ENCODE measurements at regions not wholly inside any gene's neighbourhood (a gene's known extent, or its start where the extent isn't known, plus 50 kb on each side); places are given as distances from the start of the nearest gene placed in this dataset.

GRCh38 chr1:114316204-114316603, 162.5 kb upstream of the SYT6 start:
- no peaks in the 10 kb centered on the region for H3K36me3 ChIP-seq (ENCODE audit: insufficient read depth, low read length, poor library complexity, severe bottlenecking)
- TF ChIP-seq CTCF (conservative IDR thresholded peaks at IDR 0.05; ENCODE audit: low read depth, low read length): no peak
- TF ChIP-seq EZH2 (IDR thresholded peaks at IDR 0.05; ENCODE audit: borderline replicate concordance, low read depth, low read length, poor library complexity, severe bottlenecking): no peak
- no peak overlapping the region for H3K4me3 ChIP-seq (ENCODE audit: low read depth, low read length, poor library complexity, severe bottlenecking)
- ChIA-PET POLR2A (ENCODE audit: low non-redundant PET) (no interaction called here), CTCF (no interaction called here)
- no peak overlapping the region for H3K27ac ChIP-seq (ENCODE audit: low read depth, low read length, poor library complexity, severe bottlenecking)
- BruUV-seq (replicated peaks): no TSS peak
- H3K9me3 ChIP-seq (ENCODE audit: low read depth, low read length, poor library complexity, severe bottlenecking): no peaks in the 10 kb centered on the region
- H3K4me1 ChIP-seq (ENCODE audit: insufficient read depth, low read length, poor library complexity, severe bottlenecking): no peaks in the 10 kb centered on the region
- H3K27me3 ChIP-seq (replicated peaks; ENCODE audit: insufficient read depth, low read depth, low read length, poor library complexity): no peaks in the 10 kb centered on the region
- no peak for DNase-seq (ENCODE audit: low spot score)
- intact Hi-C loops (cut with micrococcal nuclease; ENCODE audit: unreplicated experiment): no loop called here

GRCh38 chr1:114315631-114316030, 162.0 kb upstream of the SYT6 start:
- H3K9me3 ChIP-seq (ENCODE audit: low read depth, low read length, poor library complexity, severe bottlenecking): no peaks in the 10 kb centered on the region
- H3K4me1 ChIP-seq (ENCODE audit: insufficient read depth, low read length, poor library complexity, severe bottlenecking): no peaks in the 10 kb centered on the region
- TF ChIP-seq CTCF (conservative IDR thresholded peaks at IDR 0.05; ENCODE audit: low read depth, low read length): no peak
- no peak for TF ChIP-seq EZH2 (IDR thresholded peaks at IDR 0.05; ENCODE audit: borderline replicate concordance, low read depth, low read length, poor library complexity, severe bottlenecking)
- intact Hi-C loops (cut with micrococcal nuclease; ENCODE audit: unreplicated experiment): no loop called here
- H3K27me3 ChIP-seq (replicated peaks; ENCODE audit: insufficient read depth, low read depth, low read length, poor library complexity): no peaks in the 10 kb centered on the region
- H3K4me3 ChIP-seq (ENCODE audit: low read depth, low read length, poor library complexity, severe bottlenecking): no peak overlapping the region
- no peak overlapping the region for H3K27ac ChIP-seq (ENCODE audit: low read depth, low read length, poor library complexity, severe bottlenecking)
- no peak for DNase-seq (ENCODE audit: low spot score)
- ChIA-PET POLR2A (ENCODE audit: low non-redundant PET) (no interaction called here), CTCF (no interaction called here)
- H3K36me3 ChIP-seq (ENCODE audit: insufficient read depth, low read length, poor library complexity, severe bottlenecking): no peaks in the 10 kb centered on the region
- BruUV-seq (replicated peaks): no TSS peak

- no peak for TF ChIP-seq EZH2 (IDR thresholded peaks at IDR 0.05; ENCODE audit: borderline replicate concordance, low read depth, low read length, poor library complexity, severe bottlenecking)
- TF ChIP-seq CTCF (conservative IDR thresholded peaks at IDR 0.05; ENCODE audit: low read depth, low read length): no peak
- H3K4me1 ChIP-seq (ENCODE audit: insufficient read depth, low read length, poor library complexity, severe bottlenecking): no peaks in the 10 kb centered on the region
- no peaks in the 10 kb centered on the region for H3K27me3 ChIP-seq (replicated peaks; ENCODE audit: insufficient read depth, low read depth, low read length, poor library complexity)
- no peaks in the 10 kb centered on the region for H3K36me3 ChIP-seq (ENCODE audit: insufficient read depth, low read length, poor library complexity, severe bottlenecking)
- CTCF ChIA-PET: no interaction called here
- no peaks in the 10 kb centered on the region for H3K9me3 ChIP-seq (ENCODE audit: low read depth, low read length, poor library complexity, severe bottlenecking)
- intact Hi-C loops (cut with micrococcal nuclease; ENCODE audit: unreplicated experiment): no loop called here
- BruUV-seq (replicated peaks): no TSS peak
- H3K27ac ChIP-seq (ENCODE audit: low read depth, low read length, poor library complexity, severe bottlenecking): no peak overlapping the region
- no peak for DNase-seq (ENCODE audit: low spot score)
- no peak overlapping the region for H3K4me3 ChIP-seq (ENCODE audit: low read depth, low read length, poor library complexity, severe bottlenecking)
- POLR2A ChIA-PET (ENCODE audit: low non-redundant PET): no interaction called here
These were observed 160.9 kb upstream of the SYT6 start for GRCh38 chr1:114314576-114314975.
